OCI-LY1 (cell line): ENCODE measurements at regions not wholly inside any gene's neighbourhood (a gene's known extent, or its start where the extent isn't known, plus 50 kb on each side); places are given as distances from the start of the nearest gene placed in this dataset.

Experiments
- CTCF ChIP-seq: fragments of 200-600 bp; sonication (generic), shearing (Covaris generic); IDR thresholded peaks from 2 replicates; pipeline ENCODE4 v1.5.1; 2017; ENCODE audit warnings: mild to moderate bottlenecking, antibody characterized with exemption, low read length, moderate library complexity, mixed read lengths
- EZH2 ChIP-seq: fragments of 200-600 bp; sonication (generic), shearing (Covaris generic); IDR thresholded peaks from 2 replicates; pipeline ENCODE4 v1.8.0; 2017; ENCODE audit warnings: borderline replicate concordance, mixed run types, mild to moderate bottlenecking, antibody characterized with exemption, low read length, moderate library complexity, mixed read lengths

- TF ChIP-seq CTCF (no peak), EZH2 (no peak)
Measured at GRCh38 chr1:5385096-5385799, 607.0 kb downstream of the NPHP4 start.
